ENCODE measurements at regions not wholly inside any gene's neighbourhood (a gene's known extent, or its start where the extent isn't known, plus 50 kb on each side); places are given as distances from the start of the nearest gene placed in this dataset.
"Not testable (repeated sequence)": the region's sequence is repeated elsewhere in the genome, so short reads cannot be mapped to it uniquely, and the experiment has no call there.

GRCh38 chr22:27240298-27241075, 561.1 kb downstream of the MN1 start:
- no peak for DNase-seq (ENCODE audit: low read depth in 2 of 3, low spot score in 1 of 3)

GRCh38 chr22:27241430-27242321, 559.9 kb downstream of the MN1 start:
- no peak for DNase-seq (ENCODE audit: low read depth in 2 of 3, low spot score in 1 of 3)

GRCh38 chr22:27242474-27242873, 559.1 kb downstream of the MN1 start:
- DNase-seq (ENCODE audit: low read depth in 2 of 3, low spot score in 1 of 3), result no peak

GRCh38 chr22:27242917-27243589, 558.5 kb downstream of the MN1 start:
- no peak for DNase-seq (ENCODE audit: low read depth in 2 of 3, low spot score in 1 of 3)

- no peak for DNase-seq (ENCODE audit: low read depth in 2 of 3, low spot score in 1 of 3)
Measured at GRCh38 chr22:27244328-27244727, 557.2 kb downstream of the MN1 start.

- no peak for DNase-seq (ENCODE audit: low read depth in 2 of 3, low spot score in 1 of 3)
Measured at GRCh38 chr22:27245056-27245455, 556.5 kb downstream of the MN1 start.

GRCh38 chr22:27246558-27246957, 555.0 kb downstream of the MN1 start:
- no peak for DNase-seq (ENCODE audit: low read depth in 2 of 3, low spot score in 1 of 3)

GRCh38 chr22:27247701-27248434, 553.7 kb downstream of the MN1 start:
- DNase-seq (ENCODE audit: low read depth in 2 of 3, low spot score in 1 of 3), result no peak

- no peak for DNase-seq (ENCODE audit: low read depth in 2 of 3, low spot score in 1 of 3)
Measured at GRCh38 chr22:27250418-27250817, 551.1 kb downstream of the MN1 start.

- no peak for DNase-seq (ENCODE audit: low read depth in 2 of 3, low spot score in 1 of 3)
Measured at GRCh38 chr22:27250886-27251285, 550.7 kb downstream of the MN1 start.

- DNase-seq (ENCODE audit: low read depth in 2 of 3, low spot score in 1 of 3), result no peak
Measured at GRCh38 chr22:27251563-27251962, 550.0 kb downstream of the MN1 start.

GRCh38 chr22:27252282-27253049, 549.1 kb downstream of the MN1 start:
- no peak for DNase-seq (ENCODE audit: low read depth in 2 of 3, low spot score in 1 of 3)

GRCh38 chr22:27253108-27253902, 548.3 kb downstream of the MN1 start:
- DNase-seq (ENCODE audit: low read depth in 2 of 3, low spot score in 1 of 3), result no peak

- DNase-seq (ENCODE audit: low read depth in 2 of 3, low spot score in 1 of 3), result not testable (repeated sequence)
Measured at GRCh38 chr22:27254063-27254462, 547.5 kb downstream of the MN1 start.

GRCh38 chr22:27255580-27255979, 546.0 kb downstream of the MN1 start:
- no peak for DNase-seq (ENCODE audit: low read depth in 2 of 3, low spot score in 1 of 3)

GRCh38 chr22:27257987-27258386, 543.6 kb downstream of the MN1 start:
- no peak for DNase-seq (ENCODE audit: low read depth in 2 of 3, low spot score in 1 of 3)

- no peak for DNase-seq (ENCODE audit: low read depth in 2 of 3, low spot score in 1 of 3)
Measured at GRCh38 chr22:27258616-27259172, 542.9 kb downstream of the MN1 start.

GRCh38 chr22:27259433-27259832, 542.1 kb downstream of the MN1 start:
- DNase-seq (ENCODE audit: low read depth in 2 of 3, low spot score in 1 of 3), result no peak

- DNase-seq (ENCODE audit: low read depth in 2 of 3, low spot score in 1 of 3), result no peak
Measured at GRCh38 chr22:27260087-27260698, 541.4 kb downstream of the MN1 start.

Data from stimulated activated CD4-positive, alpha-beta T cell treated with anti-CD3 and anti-CD28 coated beads, Interleukin-12 subunit alpha, Interleukin-12 subunit beta, amount 100 ng/mL, for 48 hours (primary cell).